ENCODE measurements at regions not wholly inside any gene's neighbourhood (a gene's known extent, or its start where the extent isn't known, plus 50 kb on each side); places are given as distances from the start of the nearest gene placed in this dataset.

DNA sequence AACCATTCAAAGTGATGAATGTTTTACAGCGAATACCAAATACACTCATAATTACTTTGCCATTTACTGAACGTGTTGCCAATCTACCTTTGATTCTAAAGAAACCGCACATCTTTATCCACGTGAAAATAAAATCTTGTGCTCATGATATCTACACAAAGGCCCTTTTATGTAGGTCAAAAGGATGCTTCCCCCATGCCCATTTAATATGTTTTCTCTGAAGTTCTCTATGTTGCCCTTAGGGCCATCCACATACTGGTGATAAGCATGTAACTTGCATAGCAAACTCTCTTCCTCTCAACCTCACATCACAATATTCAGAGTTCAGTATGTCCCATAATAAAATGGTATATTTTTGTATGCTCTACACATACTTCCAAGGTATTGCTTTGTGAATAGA lies 380.0 kb upstream of the FIGN start:
- intact Hi-C loops (cut with DNase I): no loop called here
- no peak for DNase-seq

DNA sequence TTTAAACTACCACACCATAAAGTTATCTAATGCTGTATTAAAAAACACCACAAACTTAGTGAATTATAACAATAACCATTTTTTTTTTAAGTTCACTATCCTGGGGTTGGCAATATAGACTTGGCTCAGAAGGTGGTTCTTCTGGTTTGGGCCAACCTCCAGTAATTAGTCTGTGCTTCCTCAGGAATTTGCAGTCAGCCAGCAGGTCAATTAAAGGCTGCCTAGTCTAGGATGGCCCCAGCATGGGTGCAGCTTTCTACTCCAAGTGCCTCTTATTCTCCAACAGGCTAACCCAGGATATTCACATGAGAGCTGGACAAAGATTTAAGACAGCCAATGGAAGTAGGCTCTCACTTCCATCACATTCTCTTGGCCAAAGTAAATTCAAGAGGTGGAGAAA lies 379.1 kb upstream of the FIGN start:
- intact Hi-C loops (cut with DNase I): no loop called here
- DNase-seq: no peak

DNA sequence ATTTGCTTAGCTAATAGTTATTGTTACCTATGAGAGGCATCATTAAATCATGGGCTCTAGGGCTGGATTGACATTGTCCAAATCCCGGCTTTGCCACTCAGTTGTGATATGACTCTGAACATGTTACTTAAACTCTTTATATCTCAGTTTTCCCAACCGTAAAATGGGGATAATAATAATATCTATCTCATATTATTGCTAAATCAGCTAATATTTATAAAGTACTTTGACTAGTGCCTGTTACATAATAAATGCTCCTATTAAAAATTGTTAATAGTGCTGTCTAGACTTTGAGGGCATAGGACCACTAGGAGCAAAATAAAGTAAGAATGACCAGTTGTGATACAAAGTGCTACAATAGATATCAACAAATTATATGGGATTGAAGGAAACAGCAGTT lies 376.3 kb upstream of the FIGN start:
- intact Hi-C loops (cut with DNase I): no loop called here
- no peak for DNase-seq

DNA sequence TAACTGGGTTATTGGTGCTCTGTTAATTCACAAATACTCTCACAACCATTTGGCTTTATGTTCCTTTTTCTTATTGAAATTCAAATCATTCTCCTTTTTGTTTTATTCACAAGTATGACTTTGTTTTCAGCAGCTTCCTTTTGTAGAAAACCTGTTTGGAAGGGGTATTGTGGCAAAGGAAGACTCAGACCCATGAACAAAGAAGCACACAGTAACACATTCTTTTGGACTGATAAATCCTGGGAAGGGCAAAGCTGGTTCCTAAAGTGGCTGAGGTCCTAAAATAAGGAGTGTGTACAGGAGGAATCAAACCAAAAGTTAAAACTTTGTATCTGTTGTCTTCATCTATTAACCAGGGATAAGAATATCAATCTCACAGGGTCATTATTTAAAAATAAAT lies 374.7 kb upstream of the FIGN start:
- DNase-seq: no peak
- intact Hi-C loops (cut with DNase I): no loop called here

DNA sequence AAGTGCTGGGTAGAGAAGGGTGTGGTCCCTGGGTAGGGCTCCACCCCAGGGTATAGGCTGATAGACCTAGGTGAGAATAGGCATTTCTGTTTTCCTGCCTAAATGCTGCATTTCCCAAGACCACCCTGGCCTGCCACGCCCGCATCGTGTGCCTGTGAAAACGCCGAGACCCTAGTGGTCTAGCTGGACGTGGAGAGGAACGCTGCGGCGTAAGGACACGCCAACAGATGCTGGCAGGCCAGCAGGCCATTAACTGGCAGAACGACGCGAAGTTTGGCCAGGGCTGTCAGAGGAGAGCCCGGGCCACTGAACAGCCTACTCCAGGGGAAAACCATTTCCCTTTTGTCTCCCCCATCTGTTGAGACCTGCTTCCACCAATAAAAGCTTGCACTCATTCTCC lies 373.2 kb upstream of the FIGN start:
- DNase-seq: no peak
- intact Hi-C loops (cut with DNase I): no loop called here

- DNase-seq: no peak
- intact Hi-C loops (cut with DNase I): no loop called here
These were observed 367.5 kb upstream of the FIGN start for GRCh38 chr2:164103271-164103670.

GRCh38 chr2:164102366-164102765 lies 366.6 kb upstream of the FIGN start:
- DNase-seq: no peak
- intact Hi-C loops (cut with DNase I): no loop called here

DNA sequence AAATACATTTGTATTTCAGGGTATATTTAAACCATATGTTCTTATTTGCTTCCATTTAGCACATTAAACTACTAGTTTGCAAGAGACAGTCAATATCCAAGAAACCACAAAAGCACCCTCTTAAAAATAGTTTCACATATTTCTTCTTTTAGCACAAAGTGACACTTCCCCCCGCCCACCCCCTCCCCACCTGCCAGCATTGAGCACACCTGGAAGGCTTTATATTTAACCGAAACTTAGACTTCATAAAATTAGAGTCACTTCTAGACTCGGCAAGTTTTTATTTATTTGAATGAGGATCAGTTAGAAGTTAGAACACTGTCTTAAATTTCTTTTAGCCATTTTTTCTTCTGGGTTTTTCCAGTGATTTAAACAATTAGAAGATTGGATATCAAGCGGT lies 355.9 kb upstream of the FIGN start:
- intact Hi-C loops (cut with DNase I): no loop called here
- DNase-seq: no peak

- intact Hi-C loops (cut with DNase I): no loop called here
- DNase-seq: no peak
These were observed 354.7 kb upstream of the FIGN start for GRCh38 chr2:164090533-164090932.

DNA sequence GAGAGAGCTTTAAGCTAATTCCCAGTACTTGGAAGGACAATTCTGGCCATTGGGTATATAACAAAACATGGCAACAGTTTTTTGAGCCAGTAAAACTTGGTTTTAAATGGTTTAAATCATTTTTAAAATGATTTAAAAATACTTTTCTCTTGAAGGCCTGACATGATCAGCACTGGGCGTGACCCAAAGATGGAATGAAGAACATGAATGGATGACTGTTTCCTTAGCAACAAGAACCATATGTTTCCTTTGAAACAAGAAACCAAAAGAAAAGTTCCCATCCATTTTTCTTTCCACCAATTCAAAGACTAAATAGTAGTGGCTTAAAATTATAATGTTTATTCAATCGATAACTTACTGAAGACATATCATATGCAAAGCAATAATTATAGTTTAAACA lies 348.3 kb upstream of the FIGN start:
- no peak for DNase-seq
- intact Hi-C loops (cut with DNase I): no loop called here

DNA sequence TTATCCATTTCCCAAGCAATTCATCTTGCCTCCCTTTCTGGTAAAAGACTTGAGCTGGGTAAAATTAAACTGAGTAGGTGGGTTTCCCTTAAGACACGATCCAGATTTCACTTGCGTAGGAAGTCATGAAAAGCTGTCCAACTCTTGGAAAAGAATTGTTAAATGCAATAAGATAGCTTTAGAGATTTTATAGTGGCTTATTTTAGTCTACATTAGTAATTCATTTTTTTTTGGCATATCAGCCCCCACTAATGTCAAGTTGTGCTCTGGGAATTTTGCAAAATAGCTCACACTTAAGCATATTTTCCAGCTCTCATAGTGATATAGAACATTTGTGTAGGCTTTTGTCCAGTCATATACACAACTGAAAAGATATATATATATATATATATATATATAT lies 344.7 kb upstream of the FIGN start:
- DNase-seq: peak in 5 of 42 donors; percentile 11 to 37 (median 17)

DNA sequence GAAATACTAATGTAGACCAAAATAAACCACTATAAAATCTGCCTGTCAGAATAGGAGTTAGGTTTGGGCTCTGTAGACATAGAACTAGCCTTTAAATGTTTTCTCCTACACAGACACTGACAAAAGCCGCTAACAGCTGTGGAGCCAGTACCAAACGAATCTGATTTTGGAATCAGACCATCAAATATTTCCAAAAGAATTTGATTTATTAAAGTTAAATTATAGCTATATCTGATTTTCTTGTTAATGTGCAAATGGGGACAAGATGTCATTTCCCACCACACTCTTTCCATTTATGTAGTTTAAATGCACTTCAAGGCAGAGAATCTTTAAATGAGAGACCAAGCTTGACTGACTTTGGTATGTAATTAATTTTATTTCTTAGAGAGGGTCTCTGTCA lies 343.4 kb upstream of the FIGN start:
- no peak for DNase-seq
- intact Hi-C loops (cut with DNase I): no loop called here

More for the DNA sequence above, 344.7 kb upstream of the FIGN start:
- intact Hi-C loops (cut with DNase I): no loop called here

DNA sequence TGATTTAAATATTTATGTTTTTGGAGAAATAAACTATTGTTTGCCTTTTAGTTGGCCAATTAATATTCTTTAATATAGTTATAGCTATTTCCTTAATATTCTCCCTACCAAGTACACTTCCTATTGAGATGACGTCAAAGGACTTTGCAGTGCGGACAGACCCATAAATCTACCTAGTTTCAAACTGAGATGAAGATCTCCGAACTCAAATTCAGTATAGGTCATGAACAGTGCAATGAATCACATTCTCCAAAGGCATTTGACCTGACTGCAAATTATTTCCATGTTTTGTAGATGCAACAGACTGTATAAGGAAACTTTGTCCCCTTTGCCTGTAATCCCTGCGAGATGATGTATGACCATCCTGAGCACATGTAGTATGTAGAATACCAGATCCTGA lies 342.6 kb upstream of the FIGN start:
- no peak for DNase-seq
- intact Hi-C loops (cut with DNase I): no loop called here

DNA sequence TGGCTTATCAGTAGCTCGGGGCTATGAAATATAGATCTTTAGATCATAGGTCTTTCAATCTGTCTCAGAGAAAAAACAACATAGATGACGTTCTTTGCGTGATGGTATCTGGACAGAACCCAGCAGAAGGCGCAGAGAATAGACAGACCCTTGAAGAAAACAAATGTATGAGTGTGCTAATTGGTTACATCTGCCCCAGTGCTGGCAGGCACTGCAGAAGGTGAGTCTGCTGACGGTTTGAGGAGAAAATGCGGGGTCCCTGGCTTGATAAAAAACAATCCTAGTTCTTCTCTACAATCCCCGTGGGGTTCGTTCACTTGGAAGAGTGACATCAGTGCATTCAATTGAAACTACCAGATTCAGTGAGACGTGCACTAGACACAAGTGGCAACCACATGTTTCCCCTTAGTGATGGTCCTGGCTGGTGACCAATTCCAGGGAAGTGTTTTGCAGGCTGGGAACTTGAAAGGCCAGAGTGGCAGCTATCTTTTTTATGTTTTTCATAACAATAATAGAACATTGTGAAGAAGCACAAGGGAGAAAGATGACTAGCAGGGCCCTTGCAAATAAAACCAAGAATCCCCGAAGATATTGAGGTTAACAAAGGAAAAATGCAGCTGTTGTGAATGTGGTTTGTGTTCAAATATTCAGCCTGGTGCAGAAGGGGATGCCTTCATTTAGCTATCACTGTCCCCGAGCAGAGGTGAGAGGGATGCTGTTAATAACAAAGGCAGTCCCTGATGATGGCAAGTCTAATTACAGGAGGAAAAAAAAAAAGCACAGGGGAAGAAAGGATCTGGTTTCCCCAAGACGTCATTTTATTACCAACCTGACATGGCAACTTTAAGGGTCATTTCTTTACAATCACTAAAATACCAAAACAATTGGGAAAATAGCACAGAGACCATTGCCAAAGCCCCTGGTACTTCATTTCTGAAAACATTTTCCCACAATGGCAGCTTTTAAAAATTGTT lies 337.6 kb upstream of the FIGN start:
- intact Hi-C loops (cut with DNase I): no loop called here

DNA sequence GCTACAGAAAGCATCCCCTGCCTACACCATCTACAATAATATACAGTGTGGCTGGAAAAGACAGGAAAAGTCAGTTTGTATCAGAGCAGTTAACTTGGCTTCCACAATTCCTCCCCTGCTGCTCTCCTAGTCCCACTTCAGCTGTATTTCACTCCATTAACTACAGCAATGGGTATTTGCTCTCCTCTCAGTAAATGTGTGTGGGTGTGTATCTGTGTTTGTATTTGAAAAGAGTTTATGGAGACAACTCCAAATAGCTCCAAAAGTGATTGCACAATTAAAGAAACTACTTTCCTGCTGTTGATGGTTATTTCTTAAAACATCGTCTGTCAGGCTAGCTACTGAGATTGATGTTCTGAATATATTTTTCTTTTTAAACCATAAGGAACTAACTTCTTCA lies 333.7 kb upstream of the FIGN start:
- DNase-seq: no peak
- intact Hi-C loops (cut with DNase I): no loop called here

More for the DNA sequence above, 337.6 kb upstream of the FIGN start:
- no peak for DNase-seq

DNA sequence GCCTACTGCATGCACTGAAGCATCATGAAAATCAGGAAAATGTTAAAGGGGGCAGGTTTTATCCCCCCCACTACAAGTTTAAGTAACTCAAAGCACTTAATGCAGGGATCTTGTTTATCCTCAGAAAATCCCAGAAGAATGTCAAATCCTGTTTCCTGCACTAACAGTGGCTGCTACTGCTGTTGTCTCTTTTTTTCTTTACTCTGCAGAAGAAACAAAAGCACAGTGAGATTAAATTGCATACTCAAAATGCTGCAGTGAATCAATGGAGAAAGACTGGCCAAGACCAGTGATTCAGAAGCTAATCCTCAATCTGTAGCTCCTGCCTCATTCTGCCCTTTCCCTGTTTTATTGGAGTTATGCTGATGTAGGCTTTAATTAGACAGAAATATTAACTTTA lies 332.3 kb upstream of the FIGN start:
- intact Hi-C loops (cut with DNase I): no loop called here
- no peak for DNase-seq

DNA sequence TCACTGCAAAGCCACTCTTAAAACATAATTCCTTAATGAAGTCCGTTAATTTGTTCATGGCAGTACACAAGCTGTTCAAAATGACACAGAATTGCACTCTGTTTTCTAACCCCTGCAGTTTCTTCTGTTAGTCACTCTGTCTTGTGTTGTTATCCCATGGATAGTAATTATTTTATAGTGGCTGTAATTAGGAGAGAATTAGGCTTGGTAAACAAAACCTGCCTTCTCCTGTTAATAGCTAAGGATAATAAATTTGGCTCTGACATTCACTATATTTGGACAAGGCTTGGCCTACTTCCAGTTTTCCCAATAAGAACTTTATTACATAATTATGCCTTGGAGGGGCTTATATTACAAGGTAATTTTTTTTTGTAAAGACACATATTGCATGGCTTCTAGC lies 330.3 kb upstream of the FIGN start:
- intact Hi-C loops (cut with DNase I): no loop called here
- DNase-seq: no peak

GRCh38 chr2:164065038-164065437 lies 329.2 kb upstream of the FIGN start:
- intact Hi-C loops (cut with DNase I): no loop called here
- DNase-seq: no peak

DNA sequence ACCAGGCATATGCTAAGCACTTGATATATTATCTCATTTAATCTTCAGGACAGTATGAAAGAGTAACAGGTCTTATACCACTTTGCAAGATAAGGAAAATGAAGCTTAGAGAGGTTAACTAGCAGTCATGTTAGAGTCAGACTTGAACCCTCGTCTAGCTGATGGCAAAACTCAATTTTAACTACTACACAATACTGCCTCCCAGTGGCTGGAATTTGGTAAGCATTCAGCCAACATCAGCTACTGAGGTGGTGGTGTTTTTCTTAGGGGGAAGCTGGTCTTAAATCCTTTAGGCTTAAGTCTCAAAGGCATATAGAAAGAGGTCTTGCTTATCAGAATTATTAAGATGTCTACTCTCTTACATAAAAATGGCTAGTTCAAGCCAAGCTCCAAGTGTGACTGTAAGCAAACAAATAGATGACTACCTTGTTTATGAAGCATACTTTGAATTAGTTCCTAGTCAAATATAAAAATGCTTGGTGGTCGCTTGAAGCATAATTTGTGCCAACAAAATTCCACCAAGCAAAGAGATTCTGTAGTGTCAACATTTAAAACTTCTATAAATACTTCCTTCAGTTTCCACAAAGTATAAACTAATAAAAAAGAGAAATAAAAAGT lies 325.4 kb upstream of the FIGN start:
- intact Hi-C loops (cut with DNase I): loop anchor here (5.0 kb wide), 1 partner anchor 714 kb away; no protein-coding TSS in a partner anchor

GRCh38 chr2:164060031-164060430 lies 324.2 kb upstream of the FIGN start:
- no peak for DNase-seq
- intact Hi-C loops (cut with DNase I): loop anchor here (5.0 kb wide), 1 partner anchor 713 kb away; no protein-coding TSS in a partner anchor

More for the DNA sequence above, 325.4 kb upstream of the FIGN start:
- DNase-seq: peak in 35 of 42 donors; percentile 15 to 86 (median 56)

- intact Hi-C loops (cut with DNase I): no loop called here
- DNase-seq: no peak
These were observed 319.8 kb upstream of the FIGN start for GRCh38 chr2:164055623-164056022.

Data from head of caudate nucleus (tissue), 42 donors.